Astrocyte (in vitro differentiated cells and primary cell): ENCODE measurements at regions not wholly inside any gene's neighbourhood (a gene's known extent, or its start where the extent isn't known, plus 50 kb on each side); places are given as distances from the start of the nearest gene placed in this dataset.

Experiments used
- CTCF ChIP-seq: IDR thresholded peaks from 2 replicates; pipeline ENCODE4 v1.5.1; 2011; ENCODE audit warnings: low read depth, mild to moderate bottlenecking, inconsistent platforms, low read length, moderate library complexity; ENCODE audit not compliant: insufficient read depth
- EZH2 ChIP-seq: IDR thresholded peaks from 2 replicates; pipeline ENCODE4 v1.6.1; 2012; ENCODE audit warnings: mild to moderate bottlenecking, low read length, inconsistent platforms; ENCODE audit not compliant: insufficient read depth

GRCh38 chr21:17032141-17032655, 480.6 kb upstream of the CXADR start:
- TF ChIP-seq CTCF (no peak), EZH2 (no peak)
